Tibial nerve (tissue), 4 donors: ENCODE measurements at regions not wholly inside any gene's neighbourhood (a gene's known extent, or its start where the extent isn't known, plus 50 kb on each side); places are given as distances from the start of the nearest gene placed in this dataset.
"Not testable (repeated sequence)": the region's sequence is repeated elsewhere in the genome, so short reads cannot be mapped to it uniquely, and the experiment has no call there.

ENCODE experiments used
- DNase-seq, 2 donors: peaks; one replicate each; pipeline ENCODE4 v3.0.0-alpha.2; 2019; ENCODE audit warnings: low spot score in 2 of 2
- H3K27ac ChIP-seq, 4 donors: fragments of 200-600 bp; sonication (generic) in 3 of 4; one replicate each; pipeline ENCODE4 v1.5.1; 2017 to 2019; ENCODE audit warnings: mild to moderate bottlenecking in 1 of 4
- H3K27me3 ChIP-seq, 2 donors: fragments of 200-600 bp; sonication (generic) in 1 of 2; one replicate each; pipeline versions ENCODE4 v1.5.1 to v1.6.0; 2017 to 2019
- H3K36me3 ChIP-seq, 3 donors: fragments of 200-600 bp; sonication (generic); one replicate each; pipeline ENCODE4 v1.5.1; 2018 to 2019
- H3K4me1 ChIP-seq, 4 donors: fragments of 200-600 bp; sonication (generic) in 3 of 4; one replicate each; pipeline ENCODE4 v1.5.1; 2017 to 2019
- H3K4me3 ChIP-seq, 4 donors: fragments of 200-600 bp; sonication (generic) in 3 of 4; one replicate each; pipeline ENCODE4 v1.5.1; 2017 to 2019; ENCODE audit warnings: mild to moderate bottlenecking in 1 of 4, moderate library complexity in 1 of 4
- H3K9me3 ChIP-seq, 4 donors: fragments of 200-600 bp; sonication (generic) in 3 of 4; one replicate each; pipeline ENCODE4 v1.5.1; 2017 to 2019
- CTCF ChIP-seq, 5 experiments: fragments of 200-600 bp in 3 of 5; fragments of 450-650 bp in 2 of 5; sonication (generic) in 3 of 5; IDR thresholded peaks; one replicate each; pipeline ENCODE4 v1.5.1; 2016 to 2019; ENCODE audit warnings: antibody characterized with exemption in 5 of 5, mild to moderate bottlenecking in 3 of 5, moderate library complexity in 2 of 5
- EP300 ChIP-seq, 2 donors: sonication (generic); formaldehyde crosslinking; IDR thresholded peaks; one replicate each; pipeline ENCODE4 v1.6.1; 2017; ENCODE audit warnings: antibody characterized with exemption in 2 of 2, mild to moderate bottlenecking in 1 of 2
- POLR2A ChIP-seq, 2 donors: fragments of 450-650 bp; IDR thresholded peaks; one replicate each; pipeline ENCODE4 v1.6.1; 2017; ENCODE audit warnings: antibody characterized with exemption in 2 of 2, mild to moderate bottlenecking in 2 of 2, moderate library complexity in 2 of 2
- WGBS, 2 donors: methylation state at CpG; one replicate each; pipeline ENCODE4 v1.1.5; 2018; 5-methylcytosine and 5-hydroxymethylcytosine counted together

GRCh38 chr1:14267991-14268390 lies 330.5 kb upstream of the KAZN start:
- no peaks in the 10 kb centered on the region for H3K4me1 ChIP-seq
- H3K4me3 ChIP-seq = no peak overlapping the region
- no peaks in the 10 kb centered on the region for H3K36me3 ChIP-seq
- no peak for DNase-seq
- no peaks in the 10 kb centered on the region for H3K27me3 ChIP-seq
- WGBS, 2 donors = 64 to 72% methylated on average over 2 of the region's 2 CpGs
- no peak overlapping the region for H3K27ac ChIP-seq
- peaks cover 0 to 3% (median 0%) of the 10 kb centered on the region in 4 donors for H3K9me3 ChIP-seq
- no peak for TF ChIP-seq EP300 (IDR thresholded peaks at IDR 0.05)
- no peak for TF ChIP-seq POLR2A (IDR thresholded peaks at IDR 0.05)
- TF ChIP-seq CTCF (IDR thresholded peaks at IDR 0.05) = no peak

GRCh38 chr1:14270821-14271220 lies 327.7 kb upstream of the KAZN start:
- DNase-seq = no peak
- no peak overlapping the region for H3K27ac ChIP-seq
- no peak overlapping the region for H3K4me3 ChIP-seq
- H3K27me3 ChIP-seq = no peaks in the 10 kb centered on the region
- no peaks in the 10 kb centered on the region for H3K36me3 ChIP-seq
- H3K9me3 ChIP-seq = peaks cover 0 to 3% (median 0%) of the 10 kb centered on the region in 4 donors
- no peaks in the 10 kb centered on the region for H3K4me1 ChIP-seq
- WGBS, 2 donors = 90 to 92% methylated on average over 7 of the region's 7 CpGs
- TF ChIP-seq POLR2A (IDR thresholded peaks at IDR 0.05) = no peak
- no peak for TF ChIP-seq CTCF (IDR thresholded peaks at IDR 0.05)
- TF ChIP-seq EP300 (IDR thresholded peaks at IDR 0.05) = no peak

- Histone ChIP-seq H3K9me3 (peaks cover 0 to 3% (median 0%) of the 10 kb centered on the region in 4 donors), H3K4me1 (no peaks in the 10 kb centered on the region), H3K27me3 (no peaks in the 10 kb centered on the region), H3K4me3 (no peak overlapping the region), H3K27ac (no peak overlapping the region), H3K36me3 (no peaks in the 10 kb centered on the region)
- no peak for DNase-seq
- TF ChIP-seq CTCF (IDR thresholded peaks at IDR 0.05) (no peak), POLR2A (IDR thresholded peaks at IDR 0.05) (no peak), EP300 (IDR thresholded peaks at IDR 0.05) (no peak)
- WGBS, 2 donors = 79 to 84% methylated on average over 5 of the region's 5 CpGs
Observed at GRCh38 chr1:14273811-14274210, 324.7 kb upstream of the KAZN start.

GRCh38 chr1:14279891-14280290 lies 318.6 kb upstream of the KAZN start:
- H3K36me3 ChIP-seq, H3K27me3 ChIP-seq, DNase-seq, H3K4me3 ChIP-seq, H3K4me1 ChIP-seq, H3K9me3 ChIP-seq, H3K27ac ChIP-seq: not testable (repeated sequence)
- 94 to 97% methylated on average over 12 of the region's 12 CpGs for WGBS, 2 donors

GRCh38 chr1:14280909-14281308 lies 317.6 kb upstream of the KAZN start:
- Histone ChIP-seq H3K27me3 (no peaks in the 10 kb centered on the region), H3K4me3 (no peak overlapping the region), H3K4me1 (no peaks in the 10 kb centered on the region), H3K9me3 (peaks cover 0 to 1% (median 0%) of the 10 kb centered on the region in 4 donors), H3K27ac (no peak overlapping the region), H3K36me3 (no peaks in the 10 kb centered on the region)
- DNase-seq = no peak
- TF ChIP-seq POLR2A (IDR thresholded peaks at IDR 0.05) (no peak), CTCF (IDR thresholded peaks at IDR 0.05) (no peak)
- WGBS, 2 donors = 33 to 45% methylated on average over 2 of the region's 2 CpGs

GRCh38 chr1:14281412-14281811 lies 317.1 kb upstream of the KAZN start:
- Histone ChIP-seq H3K27me3 (no peaks in the 10 kb centered on the region), H3K9me3 (peaks cover 0 to 2% (median 0%) of the 10 kb centered on the region in 4 donors), H3K27ac (no peak overlapping the region), H3K4me3 (no peak overlapping the region), H3K36me3 (no peaks in the 10 kb centered on the region), H3K4me1 (no peaks in the 10 kb centered on the region)
- TF ChIP-seq CTCF (IDR thresholded peaks at IDR 0.05) = no peak
- TF ChIP-seq POLR2A (IDR thresholded peaks at IDR 0.05) = no peak
- no peak for TF ChIP-seq EP300 (IDR thresholded peaks at IDR 0.05)
- WGBS, 2 donors = 71 to 86% methylated on average over 1 of the region's 1 CpG
- no peak for DNase-seq
